Sigmoid colon (tissue), 3 donors: ENCODE measurements at regions not wholly inside any gene's neighbourhood (a gene's known extent, or its start where the extent isn't known, plus 50 kb on each side); places are given as distances from the start of the nearest gene placed in this dataset.

Source experiments
- POLR2A ChIP-seq, 2 donors: fragments of 450-650 bp; IDR thresholded peaks; one replicate each; pipeline ENCODE4 v1.6.1; 2016; ENCODE audit warnings: antibody characterized with exemption in 2 of 2, mild to moderate bottlenecking in 2 of 2, moderate library complexity in 2 of 2
- TF ChIP-seq, protein P1 (sequence below), 4 experiments: fragments of 450-650 bp in 3 of 4; fragments of 200-600 bp in 1 of 4; IDR thresholded peaks; one replicate each; pipeline ENCODE4 v1.5.1; 2016 to 2019; ENCODE audit warnings: antibody characterized with exemption in 4 of 4, mild to moderate bottlenecking in 3 of 4, moderate library complexity in 2 of 4

DNA sequence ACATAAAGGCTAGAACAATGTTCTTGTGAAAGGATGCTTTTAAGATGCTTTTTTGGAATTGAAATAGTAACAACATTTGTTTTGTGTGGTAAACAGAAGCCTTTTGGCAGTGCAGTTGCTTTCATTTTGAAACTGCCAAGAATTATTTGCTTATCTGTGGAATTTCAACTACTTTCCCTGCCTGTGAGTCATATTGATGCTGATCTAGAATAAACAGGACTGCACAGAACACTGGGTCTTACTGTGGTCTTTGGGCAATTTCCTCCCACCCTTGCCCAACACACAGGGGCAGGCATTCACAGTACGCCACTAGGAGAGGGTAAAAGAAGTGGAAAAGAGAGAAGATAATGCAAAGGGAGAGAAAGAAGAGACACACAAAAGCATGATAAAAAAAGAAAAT is 483.7 kb downstream of the ELAVL2 start:
- no peak for TF ChIP-seq POLR2A (IDR thresholded peaks at IDR 0.05)
- TF ChIP-seq, protein P1, sequence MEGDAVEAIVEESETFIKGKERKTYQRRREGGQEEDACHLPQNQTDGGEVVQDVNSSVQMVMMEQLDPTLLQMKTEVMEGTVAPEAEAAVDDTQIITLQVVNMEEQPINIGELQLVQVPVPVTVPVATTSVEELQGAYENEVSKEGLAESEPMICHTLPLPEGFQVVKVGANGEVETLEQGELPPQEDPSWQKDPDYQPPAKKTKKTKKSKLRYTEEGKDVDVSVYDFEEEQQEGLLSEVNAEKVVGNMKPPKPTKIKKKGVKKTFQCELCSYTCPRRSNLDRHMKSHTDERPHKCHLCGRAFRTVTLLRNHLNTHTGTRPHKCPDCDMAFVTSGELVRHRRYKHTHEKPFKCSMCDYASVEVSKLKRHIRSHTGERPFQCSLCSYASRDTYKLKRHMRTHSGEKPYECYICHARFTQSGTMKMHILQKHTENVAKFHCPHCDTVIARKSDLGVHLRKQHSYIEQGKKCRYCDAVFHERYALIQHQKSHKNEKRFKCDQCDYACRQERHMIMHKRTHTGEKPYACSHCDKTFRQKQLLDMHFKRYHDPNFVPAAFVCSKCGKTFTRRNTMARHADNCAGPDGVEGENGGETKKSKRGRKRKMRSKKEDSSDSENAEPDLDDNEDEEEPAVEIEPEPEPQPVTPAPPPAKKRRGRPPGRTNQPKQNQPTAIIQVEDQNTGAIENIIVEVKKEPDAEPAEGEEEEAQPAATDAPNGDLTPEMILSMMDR (IDR thresholded peaks at IDR 0.05), result no peak
